Transverse colon (tissue), 4 donors: ENCODE measurements at regions not wholly inside any gene's neighbourhood (a gene's known extent, or its start where the extent isn't known, plus 50 kb on each side); places are given as distances from the start of the nearest gene placed in this dataset.

Experiments used
- EP300 ChIP-seq: sonication (generic); formaldehyde crosslinking; IDR thresholded peaks from one replicate; pipeline ENCODE4 v1.6.1; 2017; ENCODE audit warnings: antibody characterized with exemption, low read depth
- POLR2A ChIP-seq: fragments of 450-650 bp; IDR thresholded peaks from one replicate; pipeline ENCODE4 v1.6.1; 2016; ENCODE audit warnings: antibody characterized with exemption, mild to moderate bottlenecking, moderate library complexity
- POLR2AphosphoS5 ChIP-seq, 3 donors: sonication (generic); formaldehyde crosslinking; IDR thresholded peaks; one replicate each; pipeline ENCODE4 v1.6.1; 2016; ENCODE audit warnings: antibody characterized with exemption in 3 of 3
- TF ChIP-seq, protein P1 (sequence below), 5 experiments: fragments of 200-600 bp in 3 of 5; fragments of 450-650 bp in 2 of 5; sonication (generic) in 3 of 5; IDR thresholded peaks; 1 replicate in 2 of 5; 2 replicates in 3 of 5; pipeline ENCODE4 v1.5.1; 2016 to 2017; ENCODE audit warnings: antibody characterized with exemption in 5 of 5, inconsistent platforms in 3 of 5, mild to moderate bottlenecking in 2 of 5, moderate library complexity in 1 of 5

DNA sequence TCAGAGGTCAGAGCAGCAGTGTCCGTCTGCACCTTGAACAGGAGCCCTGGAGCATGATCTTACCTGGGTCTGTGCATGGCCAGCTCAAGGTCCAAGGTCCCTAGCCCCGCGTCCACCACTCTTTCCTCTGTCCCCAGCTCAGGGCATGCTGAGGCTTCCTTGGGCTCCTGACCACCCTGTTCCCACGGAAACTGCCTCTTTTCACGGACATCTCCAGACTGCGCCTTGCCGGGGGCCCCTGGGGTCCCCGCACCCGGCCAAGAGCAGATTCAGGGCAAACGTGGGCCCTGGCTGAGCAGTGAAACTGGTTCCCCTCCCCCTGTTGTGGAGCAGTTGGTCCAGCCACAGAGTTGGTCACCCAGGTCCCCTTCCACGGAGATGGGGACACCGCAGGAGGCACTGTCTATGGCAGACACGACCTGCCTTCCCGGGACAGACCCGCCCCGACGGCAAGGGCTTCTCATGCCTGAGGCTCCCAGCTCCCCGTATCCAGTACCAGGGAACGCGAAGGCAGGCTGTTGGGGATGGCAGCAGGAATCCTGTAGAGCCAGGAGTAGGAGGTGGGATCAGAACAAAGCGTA is 217.4 kb upstream of the PPP2R2D start:
- no peak for TF ChIP-seq POLR2A
- TF ChIP-seq, protein P1, sequence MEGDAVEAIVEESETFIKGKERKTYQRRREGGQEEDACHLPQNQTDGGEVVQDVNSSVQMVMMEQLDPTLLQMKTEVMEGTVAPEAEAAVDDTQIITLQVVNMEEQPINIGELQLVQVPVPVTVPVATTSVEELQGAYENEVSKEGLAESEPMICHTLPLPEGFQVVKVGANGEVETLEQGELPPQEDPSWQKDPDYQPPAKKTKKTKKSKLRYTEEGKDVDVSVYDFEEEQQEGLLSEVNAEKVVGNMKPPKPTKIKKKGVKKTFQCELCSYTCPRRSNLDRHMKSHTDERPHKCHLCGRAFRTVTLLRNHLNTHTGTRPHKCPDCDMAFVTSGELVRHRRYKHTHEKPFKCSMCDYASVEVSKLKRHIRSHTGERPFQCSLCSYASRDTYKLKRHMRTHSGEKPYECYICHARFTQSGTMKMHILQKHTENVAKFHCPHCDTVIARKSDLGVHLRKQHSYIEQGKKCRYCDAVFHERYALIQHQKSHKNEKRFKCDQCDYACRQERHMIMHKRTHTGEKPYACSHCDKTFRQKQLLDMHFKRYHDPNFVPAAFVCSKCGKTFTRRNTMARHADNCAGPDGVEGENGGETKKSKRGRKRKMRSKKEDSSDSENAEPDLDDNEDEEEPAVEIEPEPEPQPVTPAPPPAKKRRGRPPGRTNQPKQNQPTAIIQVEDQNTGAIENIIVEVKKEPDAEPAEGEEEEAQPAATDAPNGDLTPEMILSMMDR (IDR thresholded peaks at IDR 0.05), result no peak
- no peak for TF ChIP-seq POLR2AphosphoS5 (IDR thresholded peaks at IDR 0.05)
- no peak for TF ChIP-seq EP300
